ENCODE measurements at regions not wholly inside any gene's neighbourhood (a gene's known extent, or its start where the extent isn't known, plus 50 kb on each side); places are given as distances from the start of the nearest gene placed in this dataset.
"Not testable (repeated sequence)": the region's sequence is repeated elsewhere in the genome, so short reads cannot be mapped to it uniquely, and the experiment has no call there.

GRCh38 chr21:9766890-9767591, 754.3 kb upstream of the TPTE start:
- H3K9ac ChIP-seq (ENCODE audit: extremely low read depth, low read length, poor library complexity, severe bottlenecking); H3K4me3 ChIP-seq (ENCODE audit: low read length); H3K27ac ChIP-seq (ENCODE audit: low read depth, low read length); H3K36me3 ChIP-seq (ENCODE audit: control insufficient read depth, insufficient read depth, low read length); H3K4me1 Mint-ChIP-seq; H3K4me1 ChIP-seq (ENCODE audit: control insufficient read depth, insufficient read depth, low read length); H3K4me3 Mint-ChIP-seq; H3K27me3 ChIP-seq (ENCODE audit: control insufficient read depth, insufficient read depth, low read length, poor library complexity, severe bottlenecking); DNase-seq; H3K27me3 Mint-ChIP-seq (ENCODE audit: insufficient read depth); H3K9me3 Mint-ChIP-seq; H3K36me3 Mint-ChIP-seq (ENCODE audit: low read depth); H3K27ac Mint-ChIP-seq: not testable (repeated sequence)
- H3K9me3 ChIP-seq (ENCODE audit: control insufficient read depth, low read length): peaks cover 95% of the 10 kb centered on the region
- 87 to 88% methylated on average over 17 to 18 of the region's 19 CpGs for WGBS, 2 experiments (ENCODE audit: insufficient coverage in 1 of 2, insufficient read length in 1 of 2)

GRCh38 chr21:9767592-9768375, 753.6 kb upstream of the TPTE start:
- no peaks in the 10 kb centered on the region for H3K9me3 Mint-ChIP-seq
- Histone ChIP-seq H3K4me1 (ENCODE audit: control insufficient read depth, insufficient read depth, low read length) (no peaks in the 10 kb centered on the region), H3K27me3 (ENCODE audit: control insufficient read depth, insufficient read depth, low read length, poor library complexity, severe bottlenecking) (no peaks in the 10 kb centered on the region), H3K27ac (ENCODE audit: low read depth, low read length) (no peak overlapping the region), H3K9me3 (ENCODE audit: control insufficient read depth, low read length) (peaks cover 95% of the 10 kb centered on the region), H3K9ac (ENCODE audit: extremely low read depth, low read length, poor library complexity, severe bottlenecking) (no peak overlapping the region), H3K36me3 (ENCODE audit: control insufficient read depth, insufficient read depth, low read length) (no peaks in the 10 kb centered on the region), H3K4me3 (ENCODE audit: low read length) (no peak overlapping the region)
- TF ChIP-seq CTCF (conservative IDR thresholded peaks at IDR 0.05): no peak
- H3K36me3 Mint-ChIP-seq (ENCODE audit: low read depth): no peaks in the 10 kb centered on the region
- no peak overlapping the region for H3K4me3 Mint-ChIP-seq
- no peak for DNase-seq
- H3K4me1 Mint-ChIP-seq: no peaks in the 10 kb centered on the region
- 85 to 86% methylated on average over 44 of the region's 44 CpGs for WGBS, 2 experiments (ENCODE audit: insufficient coverage in 1 of 2, insufficient read length in 1 of 2)
- no peaks in the 10 kb centered on the region for H3K27me3 Mint-ChIP-seq (ENCODE audit: insufficient read depth)
- H3K27ac Mint-ChIP-seq: no peak overlapping the region

- H3K27ac Mint-ChIP-seq; H3K4me3 Mint-ChIP-seq; H3K27ac ChIP-seq (ENCODE audit: low read depth, low read length); H3K9ac ChIP-seq (ENCODE audit: extremely low read depth, low read length, poor library complexity, severe bottlenecking); H3K4me1 Mint-ChIP-seq; DNase-seq; H3K4me1 ChIP-seq (ENCODE audit: control insufficient read depth, insufficient read depth, low read length); H3K36me3 ChIP-seq (ENCODE audit: control insufficient read depth, insufficient read depth, low read length); H3K4me3 ChIP-seq (ENCODE audit: low read length); H3K27me3 Mint-ChIP-seq (ENCODE audit: insufficient read depth); H3K9me3 Mint-ChIP-seq; H3K27me3 ChIP-seq (ENCODE audit: control insufficient read depth, insufficient read depth, low read length, poor library complexity, severe bottlenecking); H3K36me3 Mint-ChIP-seq (ENCODE audit: low read depth): not testable (repeated sequence)
- peaks cover 95% of the 10 kb centered on the region for H3K9me3 ChIP-seq (ENCODE audit: control insufficient read depth, low read length)
- 93 to 94% methylated on average over 17 to 21 of the region's 21 CpGs for WGBS, 2 experiments (ENCODE audit: insufficient coverage in 1 of 2, insufficient read length in 1 of 2)
These were observed 752.8 kb upstream of the TPTE start for GRCh38 chr21:9768376-9769130.

- H3K4me3 Mint-ChIP-seq; H3K4me1 Mint-ChIP-seq; H3K27me3 Mint-ChIP-seq (ENCODE audit: insufficient read depth); H3K27ac ChIP-seq (ENCODE audit: low read depth, low read length); H3K27ac Mint-ChIP-seq; H3K9me3 Mint-ChIP-seq; H3K27me3 ChIP-seq (ENCODE audit: control insufficient read depth, insufficient read depth, low read length, poor library complexity, severe bottlenecking); H3K4me1 ChIP-seq (ENCODE audit: control insufficient read depth, insufficient read depth, low read length); DNase-seq; H3K36me3 ChIP-seq (ENCODE audit: control insufficient read depth, insufficient read depth, low read length); H3K9ac ChIP-seq (ENCODE audit: extremely low read depth, low read length, poor library complexity, severe bottlenecking); H3K4me3 ChIP-seq (ENCODE audit: low read length); H3K36me3 Mint-ChIP-seq (ENCODE audit: low read depth): not testable (repeated sequence)
- WGBS, 2 experiments (ENCODE audit: insufficient coverage in 1 of 2, insufficient read length in 1 of 2): 79 to 93% methylated on average over 4 to 7 of the region's 9 CpGs
- peaks cover 94% of the 10 kb centered on the region for H3K9me3 ChIP-seq (ENCODE audit: control insufficient read depth, low read length)
These were observed 752.3 kb upstream of the TPTE start for GRCh38 chr21:9769131-9769498.

- not testable (repeated sequence) for H3K4me1 ChIP-seq (ENCODE audit: control insufficient read depth, insufficient read depth, low read length); H3K9ac ChIP-seq (ENCODE audit: extremely low read depth, low read length, poor library complexity, severe bottlenecking); H3K27me3 ChIP-seq (ENCODE audit: control insufficient read depth, insufficient read depth, low read length, poor library complexity, severe bottlenecking); H3K9me3 Mint-ChIP-seq; H3K4me3 Mint-ChIP-seq; DNase-seq; H3K27me3 Mint-ChIP-seq (ENCODE audit: insufficient read depth); H3K27ac Mint-ChIP-seq; H3K4me3 ChIP-seq (ENCODE audit: low read length); H3K36me3 ChIP-seq (ENCODE audit: control insufficient read depth, insufficient read depth, low read length); H3K27ac ChIP-seq (ENCODE audit: low read depth, low read length); H3K4me1 Mint-ChIP-seq; H3K36me3 Mint-ChIP-seq (ENCODE audit: low read depth)
- H3K9me3 ChIP-seq (ENCODE audit: control insufficient read depth, low read length): peaks cover 97% of the 10 kb centered on the region
- 83 to 84% methylated on average over 17 of the region's 17 CpGs for WGBS, 2 experiments (ENCODE audit: insufficient coverage in 1 of 2, insufficient read length in 1 of 2)
These were observed 751.4 kb upstream of the TPTE start for GRCh38 chr21:9769718-9770690.
